GM19395 (cell line): ENCODE measurements at regions not wholly inside any gene's neighbourhood (a gene's known extent, or its start where the extent isn't known, plus 50 kb on each side); places are given as distances from the start of the nearest gene placed in this dataset.
"Not testable (repeated sequence)": the region's sequence is repeated elsewhere in the genome, so short reads cannot be mapped to it uniquely, and the experiment has no call there.

ENCODE experiments used
- ATAC-seq: cut with Tn5 transposase; IDR thresholded peaks from one replicate; pipeline ENCODE4 v1.9.1; 2021; ENCODE audit warnings: mild to moderate bottlenecking, moderate library complexity; ENCODE audit not compliant: unreplicated experiment

GRCh38 chrX:140343226-140343868, 161.5 kb downstream of the SOX3 start:
- ATAC-seq, result no peak

DNA sequence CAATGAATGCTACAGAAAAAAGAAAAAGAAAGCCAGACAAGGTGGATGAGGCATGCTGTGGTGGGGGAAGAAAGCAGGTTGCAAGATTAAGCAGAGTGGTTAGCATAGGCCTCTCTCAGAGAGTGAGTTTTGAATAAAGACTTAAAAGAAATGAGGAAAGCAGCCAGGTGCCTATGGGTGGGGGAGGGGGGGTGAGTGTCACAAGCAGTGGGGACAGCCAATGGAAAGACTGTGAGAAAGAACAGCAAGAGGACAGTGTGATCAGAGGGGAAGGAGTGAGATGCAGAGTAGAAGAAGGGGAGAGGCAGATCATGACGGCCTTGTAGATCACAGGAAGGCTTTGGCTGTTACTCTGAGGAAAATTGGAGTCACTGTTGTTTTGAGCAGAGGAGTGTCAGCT, 162.5 kb downstream of the SOX3 start:
- ATAC-seq, result no peak

DNA sequence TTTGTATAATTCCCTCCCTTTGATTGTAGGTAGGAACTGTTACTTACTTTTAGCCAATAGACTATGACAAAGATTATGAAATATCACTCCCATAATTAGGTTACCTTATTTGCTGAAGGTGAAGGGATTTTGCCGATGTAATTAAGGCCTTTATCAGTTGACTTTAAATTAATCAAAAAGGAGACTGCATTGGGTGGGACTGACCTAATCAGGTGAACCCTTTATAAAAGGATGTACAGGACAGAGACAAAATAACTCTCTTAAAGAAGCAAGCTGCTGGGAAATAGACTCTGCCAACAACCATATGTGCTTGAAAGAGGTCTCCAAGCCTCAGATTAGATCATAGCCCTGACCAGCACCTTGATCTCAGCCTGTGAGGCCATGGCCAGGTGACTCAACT, 167.6 kb downstream of the SOX3 start:
- no peak for ATAC-seq

- ATAC-seq, result no peak
Observed at GRCh38 chrX:140318296-140318695, 186.6 kb downstream of the SOX3 start.

DNA sequence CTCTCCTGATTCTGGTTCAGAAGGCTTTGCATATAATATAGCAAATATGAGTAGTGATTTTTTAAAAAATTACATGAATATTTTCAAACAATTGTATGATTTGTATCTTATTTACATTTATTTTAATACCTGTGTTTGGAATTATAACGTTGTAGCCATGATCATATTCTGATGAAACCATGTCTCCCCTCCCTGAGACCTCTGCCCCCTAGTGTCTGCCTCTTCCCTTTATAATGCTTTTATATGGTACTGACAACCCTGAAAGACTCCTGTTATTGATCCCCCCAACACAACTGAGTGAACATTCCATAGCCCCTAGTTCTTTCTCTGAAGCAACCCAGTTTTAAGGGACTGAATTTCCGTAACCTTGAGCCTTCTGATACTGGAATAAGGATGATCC, 187.4 kb downstream of the SOX3 start:
- ATAC-seq, result no peak

DNA sequence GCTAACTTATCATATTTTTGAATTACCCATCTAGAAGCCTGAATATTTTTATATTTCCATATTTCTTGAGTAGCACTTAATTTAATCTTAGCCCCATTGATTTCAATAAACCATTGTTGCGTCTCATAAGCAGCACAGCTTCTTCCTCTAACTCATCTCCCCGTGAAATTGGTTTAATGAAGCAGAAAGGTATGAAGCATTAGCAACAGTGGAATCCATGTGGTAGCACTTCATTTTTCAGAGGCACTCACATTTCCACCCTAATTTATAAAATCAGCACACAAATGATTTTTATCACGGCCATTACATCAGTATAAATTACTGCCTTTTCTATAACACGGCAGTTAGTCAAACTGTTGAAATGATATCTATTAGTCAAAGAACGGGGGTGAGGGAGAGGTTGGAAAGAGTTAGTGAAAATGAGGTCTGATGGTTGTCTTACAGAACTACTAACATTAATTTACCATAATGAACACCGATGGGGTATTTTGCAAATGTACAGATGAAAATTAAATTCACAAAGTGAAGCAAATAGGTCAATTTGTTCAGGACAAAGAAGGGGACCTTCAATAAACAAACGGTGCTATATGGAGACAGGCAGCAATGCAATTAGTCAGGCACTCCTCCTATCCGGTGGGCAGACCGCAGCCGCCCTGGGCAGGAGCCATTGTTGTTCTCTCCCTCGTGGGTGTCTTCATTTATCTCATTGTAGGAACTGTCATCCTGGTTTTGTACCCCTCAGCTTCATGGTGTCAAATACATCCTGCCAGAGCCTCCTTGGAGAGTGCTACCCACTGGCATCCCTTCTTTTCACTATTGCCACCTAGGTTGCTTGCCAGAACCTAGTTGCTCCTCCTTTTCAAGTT, 205.7 kb downstream of the SOX3 start:
- ATAC-seq, result no peak

DNA sequence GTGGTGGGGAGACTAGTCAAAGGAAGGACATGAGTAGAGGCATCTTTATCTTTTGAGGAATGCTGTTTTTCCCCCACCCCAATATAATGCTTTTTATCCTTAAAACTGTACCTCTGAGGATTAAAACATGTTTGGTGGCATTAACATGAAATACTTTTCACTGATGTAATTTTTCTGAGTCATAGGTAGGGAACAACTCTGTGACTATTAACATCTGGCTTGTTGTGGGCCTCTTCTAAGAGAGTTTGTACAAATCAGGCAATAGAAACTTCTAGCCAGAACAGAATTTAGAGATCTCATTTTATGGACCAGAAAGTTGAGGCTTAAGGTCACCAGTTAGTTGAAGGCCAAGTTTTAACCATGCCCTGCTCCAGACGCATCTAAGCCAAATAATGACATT, 207.6 kb downstream of the SOX3 start:
- no peak for ATAC-seq

DNA sequence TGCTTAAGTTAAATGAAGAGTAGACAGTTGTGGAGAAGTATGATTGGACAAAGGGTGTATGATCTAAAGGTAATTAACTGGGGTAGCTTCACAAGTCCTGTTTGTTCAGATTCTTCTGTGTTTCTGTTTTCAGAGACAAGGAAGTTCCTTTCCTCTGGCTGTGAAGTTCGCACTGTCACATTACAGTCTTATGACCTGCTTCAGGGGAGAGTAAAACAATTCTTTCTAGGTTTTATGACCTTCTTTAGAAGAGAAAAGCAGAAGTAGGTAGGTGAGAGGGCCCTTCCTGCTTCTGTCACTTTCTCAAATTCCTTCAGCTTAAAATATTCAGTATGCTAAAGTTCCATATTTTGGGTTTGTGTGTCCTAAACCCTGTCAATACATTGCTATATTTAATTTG, 211.9 kb downstream of the SOX3 start:
- no peak for ATAC-seq

DNA sequence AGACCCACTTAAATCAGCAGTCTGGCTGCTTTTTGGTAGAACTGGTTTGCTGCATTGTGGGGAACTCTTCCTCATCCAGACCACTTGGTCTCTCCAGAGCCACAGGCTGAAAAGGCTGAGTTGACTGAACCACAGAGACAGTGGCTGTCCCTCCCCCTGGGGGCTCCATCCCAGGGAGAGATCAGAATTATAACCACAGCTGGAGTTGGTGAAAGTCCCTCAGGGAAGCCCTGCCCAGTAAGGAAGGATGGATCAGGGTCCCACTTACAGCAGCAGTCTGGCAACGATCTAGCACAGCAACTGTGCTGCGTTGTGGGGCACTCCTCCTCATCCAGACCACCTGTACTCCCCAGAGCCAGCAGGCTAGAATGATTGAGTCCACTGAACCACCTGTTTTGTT, 212.7 kb downstream of the SOX3 start:
- no peak for ATAC-seq

- no peak for ATAC-seq
Observed at GRCh38 chrX:140274811-140275525, 229.9 kb downstream of the SOX3 start.

GRCh38 chrX:140273921-140274320, 230.9 kb downstream of the SOX3 start:
- no peak for ATAC-seq

DNA sequence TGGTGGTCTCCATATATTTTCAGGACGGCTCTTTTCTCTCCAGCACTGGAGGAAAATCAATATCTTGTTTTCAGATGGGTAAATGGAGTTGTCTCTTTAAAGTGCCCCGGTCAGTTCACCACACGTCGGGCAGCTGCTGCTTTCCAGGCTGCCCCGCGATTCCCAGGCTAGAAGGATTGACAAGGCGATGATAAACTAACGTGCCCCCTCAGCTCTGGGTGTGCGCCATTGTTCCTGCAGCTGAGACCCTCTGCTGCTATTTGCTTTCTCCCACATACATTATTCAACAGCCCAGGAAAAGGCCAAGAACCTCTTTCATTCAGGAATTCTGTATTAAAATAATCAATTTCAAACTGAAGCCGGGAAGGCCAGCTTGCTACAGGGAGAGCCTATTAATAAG, 254.5 kb downstream of the SOX3 start:
- no peak for ATAC-seq

GRCh38 chrX:140249088-140249487, 255.8 kb downstream of the SOX3 start:
- ATAC-seq, result no peak

DNA sequence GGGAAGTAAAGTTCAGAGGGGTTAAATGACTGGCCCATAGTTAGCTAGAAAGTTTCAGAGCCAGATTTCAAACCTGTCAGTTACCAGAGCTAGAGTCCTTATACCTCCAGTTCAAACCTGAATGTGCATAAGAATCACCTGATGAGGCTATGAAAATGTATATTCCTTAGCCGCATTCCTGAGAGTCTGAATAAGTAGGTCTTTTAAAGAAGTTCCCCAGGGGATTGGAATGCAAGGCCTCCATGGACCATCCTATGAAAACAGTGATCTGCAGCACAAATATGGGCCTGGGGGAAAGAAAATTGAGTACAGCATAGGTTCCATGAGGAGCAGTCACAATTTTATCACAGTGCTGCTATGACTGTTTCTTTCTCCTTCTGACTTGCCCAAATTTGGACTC, 263.9 kb upstream of the CXorf66 start:
- no peak for ATAC-seq

GRCh38 chrX:140226037-140226436, 260.7 kb upstream of the CXorf66 start:
- ATAC-seq, result not testable (repeated sequence)

GRCh38 chrX:140215894-140216293, 250.6 kb upstream of the CXorf66 start:
- ATAC-seq, result not testable (repeated sequence)

DNA sequence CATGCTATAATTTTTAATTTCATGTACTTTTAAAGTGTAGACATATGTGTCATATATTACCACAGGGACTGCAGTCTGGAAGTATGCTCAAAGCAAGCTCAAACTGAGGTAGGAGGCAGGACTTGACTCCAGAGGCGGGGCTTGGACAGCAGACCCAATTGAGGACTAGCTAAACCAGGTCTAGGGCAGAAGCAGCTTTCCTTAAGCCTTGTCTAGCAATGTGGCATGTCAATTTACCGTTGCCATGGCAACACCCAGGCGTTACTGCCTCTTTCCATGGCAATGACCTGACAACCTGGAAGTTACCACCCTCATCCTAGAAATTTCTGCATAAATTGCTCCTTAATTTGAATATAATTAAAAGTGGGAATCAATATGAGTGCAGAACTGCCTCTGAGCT, 249.2 kb upstream of the CXorf66 start:
- ATAC-seq, result not testable (repeated sequence)

- ATAC-seq, result no peak
Observed at GRCh38 chrX:140206657-140207056, 241.3 kb upstream of the CXorf66 start.

- ATAC-seq, result no peak
Observed at GRCh38 chrX:140190441-140191108, 225.3 kb upstream of the CXorf66 start.

DNA sequence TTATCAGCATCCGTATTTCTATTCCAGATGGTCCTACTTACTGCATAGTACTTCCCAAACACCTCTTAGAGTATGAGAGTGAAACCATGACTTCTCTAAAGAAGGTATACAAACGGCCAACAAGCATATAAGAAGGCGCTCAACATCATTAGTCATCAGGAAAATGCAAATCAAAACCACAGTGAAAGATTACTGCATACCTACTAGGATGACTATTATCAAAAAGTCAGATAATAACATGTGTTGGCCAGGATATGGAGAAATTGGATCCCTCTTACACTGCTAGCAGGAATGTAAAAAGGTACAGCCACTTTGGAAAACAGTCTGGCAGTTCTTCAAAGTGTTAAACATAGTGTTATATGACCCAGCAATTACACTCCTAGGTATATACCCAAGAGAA, 215.3 kb upstream of the CXorf66 start:
- ATAC-seq, result no peak

GRCh38 chrX:140177821-140178220, 212.5 kb upstream of the CXorf66 start:
- no peak for ATAC-seq
